ENCODE measurements at regions not wholly inside any gene's neighbourhood (a gene's known extent, or its start where the extent isn't known, plus 50 kb on each side); places are given as distances from the start of the nearest gene placed in this dataset.
"Not testable (repeated sequence)": the region's sequence is repeated elsewhere in the genome, so short reads cannot be mapped to it uniquely, and the experiment has no call there.

DNA sequence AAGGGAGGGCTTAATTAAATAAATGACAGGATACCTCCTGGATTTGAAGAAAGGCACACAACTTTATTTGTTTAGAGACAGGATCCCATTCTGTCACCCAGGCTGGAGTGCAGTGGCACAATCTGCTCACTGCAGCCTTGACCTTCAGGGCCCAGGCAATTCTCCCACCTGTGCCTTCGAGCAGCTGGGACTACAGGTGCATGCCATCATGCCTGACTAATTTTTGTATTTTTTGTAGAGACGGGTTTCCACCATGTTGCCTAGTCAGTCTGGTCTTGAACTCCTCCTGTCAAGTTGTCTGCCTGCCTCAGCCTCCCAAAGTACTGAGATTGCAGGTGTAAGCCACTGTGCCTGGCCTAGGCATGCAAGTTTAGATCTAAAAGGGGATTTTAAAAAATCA is 272.7 kb upstream of the MBL2 start:
- Histone ChIP-seq H3K36me3 (ENCODE audit: low read length) (no peaks in the 10 kb centered on the region), H3K9ac (ENCODE audit: low read length) (no peak overlapping the region), H3F3A (ENCODE audit: insufficient read depth) (no peaks in the 10 kb centered on the region), H2AFZ (ENCODE audit: low read depth, low read length, severe bottlenecking) (no peak overlapping the region), H3K79me2 (ENCODE audit: insufficient read depth, low read length) (no peaks in the 10 kb centered on the region), H3K9me2 (replicated peaks; ENCODE audit: insufficient read depth, low read length) (no peaks in the 10 kb centered on the region), H3K4me3 (ENCODE audit: insufficient read depth, low read length, poor library complexity, severe bottlenecking) (no peak overlapping the region), H4K20me1 (ENCODE audit: low read depth, low read length) (no peaks in the 10 kb centered on the region), H3K9me3 (ENCODE audit: insufficient read depth, low read length) (no peaks in the 10 kb centered on the region), H3K27ac (ENCODE audit: low read depth, low read length) (no peak overlapping the region), H3K4me2 (ENCODE audit: low read depth, low read length, poor library complexity, severe bottlenecking) (no peak overlapping the region), H3K27me3 (ENCODE audit: low read length) (no peaks in the 10 kb centered on the region)
- TF ChIP-seq EZH2phosphoT487 (conservative IDR thresholded peaks at IDR 0.05; ENCODE audit: low read length): no peak
- TF ChIP-seq, protein P1, sequence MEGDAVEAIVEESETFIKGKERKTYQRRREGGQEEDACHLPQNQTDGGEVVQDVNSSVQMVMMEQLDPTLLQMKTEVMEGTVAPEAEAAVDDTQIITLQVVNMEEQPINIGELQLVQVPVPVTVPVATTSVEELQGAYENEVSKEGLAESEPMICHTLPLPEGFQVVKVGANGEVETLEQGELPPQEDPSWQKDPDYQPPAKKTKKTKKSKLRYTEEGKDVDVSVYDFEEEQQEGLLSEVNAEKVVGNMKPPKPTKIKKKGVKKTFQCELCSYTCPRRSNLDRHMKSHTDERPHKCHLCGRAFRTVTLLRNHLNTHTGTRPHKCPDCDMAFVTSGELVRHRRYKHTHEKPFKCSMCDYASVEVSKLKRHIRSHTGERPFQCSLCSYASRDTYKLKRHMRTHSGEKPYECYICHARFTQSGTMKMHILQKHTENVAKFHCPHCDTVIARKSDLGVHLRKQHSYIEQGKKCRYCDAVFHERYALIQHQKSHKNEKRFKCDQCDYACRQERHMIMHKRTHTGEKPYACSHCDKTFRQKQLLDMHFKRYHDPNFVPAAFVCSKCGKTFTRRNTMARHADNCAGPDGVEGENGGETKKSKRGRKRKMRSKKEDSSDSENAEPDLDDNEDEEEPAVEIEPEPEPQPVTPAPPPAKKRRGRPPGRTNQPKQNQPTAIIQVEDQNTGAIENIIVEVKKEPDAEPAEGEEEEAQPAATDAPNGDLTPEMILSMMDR (IDR thresholded peaks at IDR 0.05; ENCODE audit: insufficient read depth, low read length, poor library complexity, severe bottlenecking): no peak

DNA sequence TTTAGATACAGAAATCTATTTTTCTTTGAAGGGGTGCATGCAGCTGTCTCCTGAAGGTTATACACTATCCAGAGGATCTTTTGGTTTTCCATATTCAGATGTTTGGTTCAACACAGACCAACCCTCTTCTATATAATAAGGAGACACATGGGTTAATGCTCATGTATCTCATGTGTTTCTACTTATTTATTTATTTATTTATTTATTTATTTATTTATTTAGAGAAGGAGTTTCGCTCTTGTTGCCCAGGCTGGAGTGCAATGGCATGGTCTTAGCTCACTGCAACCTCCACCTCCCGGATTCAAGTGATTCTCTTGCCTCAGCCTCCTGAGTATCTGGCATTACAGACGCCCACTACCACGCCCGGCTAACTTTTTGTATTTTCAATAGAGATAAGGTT is 263.2 kb upstream of the MBL2 start:
- not testable (repeated sequence) for H3K79me2 ChIP-seq (ENCODE audit: insufficient read depth, low read length); H3K36me3 ChIP-seq (ENCODE audit: low read length); H4K20me1 ChIP-seq (ENCODE audit: low read depth, low read length); H3K9me2 ChIP-seq (replicated peaks; ENCODE audit: insufficient read depth, low read length); H3K9ac ChIP-seq (ENCODE audit: low read length); H3K27me3 ChIP-seq (ENCODE audit: low read length); H3K4me3 ChIP-seq (ENCODE audit: insufficient read depth, low read length, poor library complexity, severe bottlenecking); H3K27ac ChIP-seq (ENCODE audit: low read depth, low read length); H3F3A ChIP-seq (ENCODE audit: insufficient read depth); H3K9me3 ChIP-seq (ENCODE audit: insufficient read depth, low read length); H3K4me2 ChIP-seq (ENCODE audit: low read depth, low read length, poor library complexity, severe bottlenecking); H2AFZ ChIP-seq (ENCODE audit: low read depth, low read length, severe bottlenecking)

DNA sequence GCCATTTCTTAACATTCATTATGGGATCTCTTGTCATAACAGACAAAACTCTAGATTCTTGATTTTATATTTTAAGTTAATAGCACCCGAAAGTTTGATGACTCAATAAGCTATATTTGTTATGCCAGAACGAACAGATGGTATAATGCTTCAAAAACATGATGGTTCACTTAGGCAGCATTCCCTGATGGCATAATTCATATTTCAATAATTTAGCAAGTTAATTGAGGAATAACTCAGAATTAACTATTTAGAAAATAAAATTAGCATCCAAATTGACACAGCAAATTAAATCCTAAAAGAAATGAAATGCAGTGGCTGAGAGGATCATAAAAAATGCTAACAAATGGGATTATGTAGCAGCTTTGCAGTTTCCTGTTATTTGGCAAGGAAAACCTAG is 260.8 kb upstream of the MBL2 start:
- Histone ChIP-seq H3K9ac (ENCODE audit: low read length) (no peak overlapping the region), H3K27me3 (ENCODE audit: low read length) (no peaks in the 10 kb centered on the region), H3K27ac (ENCODE audit: low read depth, low read length) (no peak overlapping the region), H4K20me1 (ENCODE audit: low read depth, low read length) (no peaks in the 10 kb centered on the region), H3K36me3 (ENCODE audit: low read length) (no peaks in the 10 kb centered on the region), H3K9me3 (ENCODE audit: insufficient read depth, low read length) (no peaks in the 10 kb centered on the region), H3K4me3 (ENCODE audit: insufficient read depth, low read length, poor library complexity, severe bottlenecking) (no peak overlapping the region), H2AFZ (ENCODE audit: low read depth, low read length, severe bottlenecking) (no peak overlapping the region), H3F3A (ENCODE audit: insufficient read depth) (no peaks in the 10 kb centered on the region), H3K79me2 (ENCODE audit: insufficient read depth, low read length) (no peaks in the 10 kb centered on the region), H3K9me2 (replicated peaks; ENCODE audit: insufficient read depth, low read length) (no peaks in the 10 kb centered on the region), H3K4me2 (ENCODE audit: low read depth, low read length, poor library complexity, severe bottlenecking) (no peak overlapping the region)
- TF ChIP-seq, protein P1 (IDR thresholded peaks at IDR 0.05; ENCODE audit: insufficient read depth, low read length, poor library complexity, severe bottlenecking): no peak
- TF ChIP-seq EZH2phosphoT487 (conservative IDR thresholded peaks at IDR 0.05; ENCODE audit: low read length): no peak

DNA sequence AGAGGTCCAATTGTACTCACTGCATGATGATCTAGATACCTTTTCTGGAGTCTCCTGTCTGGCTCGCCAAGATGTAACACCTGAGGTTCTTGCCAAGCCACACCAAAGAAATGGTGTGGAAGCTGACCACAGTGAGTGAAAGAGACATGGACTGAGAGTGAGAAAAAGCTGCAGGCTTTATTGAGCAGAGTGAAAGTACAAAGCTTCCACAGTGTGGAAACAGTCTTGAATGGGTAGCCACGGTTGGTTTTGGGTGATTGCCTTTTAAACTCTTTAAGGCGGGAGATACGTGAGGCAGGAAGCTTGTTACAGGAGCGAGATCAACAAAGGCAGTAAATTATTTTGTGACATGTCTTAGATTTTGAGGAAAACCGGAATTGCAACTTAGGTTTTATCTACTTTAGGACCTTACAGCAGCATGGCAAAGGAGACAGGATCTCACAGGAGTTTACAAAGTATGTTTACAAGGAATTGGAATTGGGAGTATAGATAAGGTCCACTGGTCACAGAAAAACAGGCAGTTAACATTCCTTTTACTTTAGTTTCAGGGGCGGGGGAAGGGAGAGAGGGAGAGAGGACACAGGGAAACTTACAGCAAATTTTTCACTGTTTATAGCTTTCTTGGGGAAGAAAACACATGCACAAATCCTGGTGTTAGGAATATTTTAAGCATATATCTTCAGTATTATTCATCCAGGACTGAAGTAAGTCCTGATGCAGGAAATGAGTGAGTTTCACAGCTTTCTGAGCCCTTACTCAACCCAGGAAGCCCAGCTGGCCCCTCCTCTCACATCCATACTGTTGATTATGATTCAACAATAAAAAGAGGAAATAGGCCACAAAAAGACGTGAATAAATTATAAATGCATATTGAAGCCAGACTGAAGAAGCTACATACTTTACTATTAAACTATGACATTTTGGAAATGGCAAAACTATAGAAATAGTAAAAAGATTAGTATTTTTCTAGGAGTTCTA is 257.6 kb upstream of the MBL2 start:
- not testable (repeated sequence) for H3K36me3 ChIP-seq (ENCODE audit: low read length); H3F3A ChIP-seq (ENCODE audit: insufficient read depth); H3K9me2 ChIP-seq (replicated peaks; ENCODE audit: insufficient read depth, low read length); H3K79me2 ChIP-seq (ENCODE audit: insufficient read depth, low read length); H2AFZ ChIP-seq (ENCODE audit: low read depth, low read length, severe bottlenecking); H3K27me3 ChIP-seq (ENCODE audit: low read length); H3K4me2 ChIP-seq (ENCODE audit: low read depth, low read length, poor library complexity, severe bottlenecking); H3K4me3 ChIP-seq (ENCODE audit: insufficient read depth, low read length, poor library complexity, severe bottlenecking); H3K27ac ChIP-seq (ENCODE audit: low read depth, low read length); H3K9me3 ChIP-seq (ENCODE audit: insufficient read depth, low read length); H3K9ac ChIP-seq (ENCODE audit: low read length); H4K20me1 ChIP-seq (ENCODE audit: low read depth, low read length)

All from SU-DHL-6 (cell line).